A549 (cell line): ENCODE measurements at regions not wholly inside any gene's neighbourhood (a gene's known extent, or its start where the extent isn't known, plus 50 kb on each side); places are given as distances from the start of the nearest gene placed in this dataset.

Source experiments
- CTCF ChIP-seq: fragments of >200 bp; sonication (Bioruptor Twin); formaldehyde crosslinking; IDR thresholded peaks from 3 replicates; pipeline ENCODE4 v1.5.1; 2016
- GATA3 ChIP-seq: IDR thresholded peaks from 2 replicates; pipeline ENCODE4 v1.6.1; 2012; ENCODE audit warnings: borderline replicate concordance
- MAFK ChIP-seq: fragments of 450-650 bp; IDR thresholded peaks from 2 replicates; pipeline ENCODE4 v1.6.1; 2014; ENCODE audit not compliant: partially characterized antibody

- no peak for TF ChIP-seq CTCF
- TF ChIP-seq GATA3: no peak
- TF ChIP-seq MAFK: no peak
These were observed 71.0 kb downstream of the SIPA1L2 start for GRCh38 chr1:232558954-232559353.
